ENCODE measurements at regions not wholly inside any gene's neighbourhood (a gene's known extent, or its start where the extent isn't known, plus 50 kb on each side); places are given as distances from the start of the nearest gene placed in this dataset.

GRCh38 chrX:149157976-149158375 is 347.1 kb downstream of the IDS start:
- no peak for TF ChIP-seq CTCF (IDR thresholded peaks at IDR 0.05)
- TF ChIP-seq ZFX (IDR thresholded peaks at IDR 0.05; ENCODE audit: borderline replicate concordance), result no peak

Data from 22Rv1 (cell line).